ENCODE measurements at regions not wholly inside any gene's neighbourhood (a gene's known extent, or its start where the extent isn't known, plus 50 kb on each side); places are given as distances from the start of the nearest gene placed in this dataset.

DNA sequence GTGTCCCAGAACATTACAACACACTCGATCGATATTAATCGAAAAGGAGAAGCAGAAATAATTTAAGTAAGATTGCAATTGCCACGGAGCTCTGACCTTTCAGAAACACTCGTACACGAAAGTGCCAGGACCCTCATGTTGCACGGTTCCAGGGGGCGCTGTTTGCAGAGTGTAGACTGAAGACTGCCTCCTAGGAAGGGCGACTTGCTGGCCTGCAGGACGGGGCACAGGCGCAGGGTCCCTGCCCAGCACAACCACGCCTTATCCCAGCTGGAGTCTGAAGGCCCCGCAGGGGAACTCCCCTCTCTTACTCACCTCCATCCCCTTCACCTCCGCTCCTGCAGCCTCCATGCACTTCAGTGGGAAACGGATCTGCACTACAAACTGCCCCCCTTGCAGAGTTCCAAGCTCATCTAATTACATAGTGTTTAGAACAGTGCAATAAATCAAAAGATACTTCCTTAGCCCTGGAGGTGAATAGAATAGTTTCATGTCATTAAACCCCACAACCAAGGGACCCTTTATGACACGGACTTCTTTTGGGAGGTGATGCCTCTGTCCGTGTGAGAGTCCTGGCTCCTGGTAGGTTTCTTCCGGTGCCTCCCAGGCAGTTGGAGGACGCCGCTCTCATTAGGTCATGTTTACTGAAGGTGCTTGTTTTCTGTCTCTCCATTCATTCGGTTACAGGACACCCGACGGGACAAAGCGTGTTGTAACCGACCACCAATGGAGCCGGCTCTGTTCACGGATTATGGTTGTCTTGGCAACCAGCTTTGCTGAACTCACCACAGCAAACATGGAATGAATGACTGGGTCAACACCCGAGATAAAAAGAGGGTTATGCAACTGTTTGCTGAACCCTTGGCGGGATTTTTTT is 262.2 kb downstream of the BAMBI start:
- Histone ChIP-seq H3K36me3 (ENCODE audit: control insufficient read depth in 4 of 4, insufficient read depth in 3 of 4, low read depth in 1 of 4, low read length in 3 of 4) (no peaks in the 10 kb centered on the region), H3K27ac (ENCODE audit: low read depth in 1 of 2, low read length in 2 of 2) (peak overlapping the region; percentile 70 to 72), H3K27me3 (ENCODE audit: control insufficient read depth in 4 of 4, insufficient read depth in 4 of 4, low read length in 3 of 4) (no peaks in the 10 kb centered on the region), H3K4me1 (ENCODE audit: control insufficient read depth in 4 of 4, insufficient read depth in 4 of 4, low read length in 3 of 4) (peaks cover 8 to 16% (median 9%) of the 10 kb centered on the region in 4 donors), H3K9me3 (ENCODE audit: control insufficient read depth in 4 of 4, low read length in 3 of 4) (no peaks in the 10 kb centered on the region), H3K4me3 (ENCODE audit: low read depth in 1 of 3, low read length in 3 of 3) (peak overlapping the region in 2 of 3 donors; percentile 33 to 36), H3K9ac (ENCODE audit: low read depth in 1 of 2, low read length in 2 of 2) (peak overlapping the region in 1 of 2 donors; percentile 8)
- TF ChIP-seq RXRA (IDR thresholded peaks at IDR 0.05) (peak; percentile 77 to 89), ATF3 (IDR thresholded peaks at IDR 0.05) (peak; percentile 68), GABPA (IDR thresholded peaks at IDR 0.05 in 1 of 2, conservative IDR thresholded peaks at IDR 0.05 in 1 of 2) (peak in 1 of 2 donors; percentile 57), SP1 (IDR thresholded peaks at IDR 0.05) (peak; percentile 79), TAF1 (conservative IDR thresholded peaks at IDR 0.05) (peak; percentile 19), FOXA2 (IDR thresholded peaks at IDR 0.05) (peak; percentile 92), RAD21 (IDR thresholded peaks at IDR 0.05) (peak; percentile 10 to 23), NR2F2 (IDR thresholded peaks at IDR 0.05) (peak; percentile 82), HNF4G (IDR thresholded peaks at IDR 0.05) (no peak), JUND (IDR thresholded peaks at IDR 0.05) (peak; percentile 80 to 92), YY1 (IDR thresholded peaks at IDR 0.05) (peak; percentile 83), EGR1 (IDR thresholded peaks at IDR 0.05; ENCODE audit: low read depth in 2 of 2) (peak in 1 of 2 donors; percentile 84), HNF4A (conservative IDR thresholded peaks at IDR 0.05) (peak in 1 of 2 donors; percentile 70), FOXA1 (IDR thresholded peaks at IDR 0.05) (peak; percentile 96), CTCF (IDR thresholded peaks at IDR 0.05; ENCODE audit: low read depth, low read length, missing input control) (no peak)
- TF ChIP-seq, protein P1, sequence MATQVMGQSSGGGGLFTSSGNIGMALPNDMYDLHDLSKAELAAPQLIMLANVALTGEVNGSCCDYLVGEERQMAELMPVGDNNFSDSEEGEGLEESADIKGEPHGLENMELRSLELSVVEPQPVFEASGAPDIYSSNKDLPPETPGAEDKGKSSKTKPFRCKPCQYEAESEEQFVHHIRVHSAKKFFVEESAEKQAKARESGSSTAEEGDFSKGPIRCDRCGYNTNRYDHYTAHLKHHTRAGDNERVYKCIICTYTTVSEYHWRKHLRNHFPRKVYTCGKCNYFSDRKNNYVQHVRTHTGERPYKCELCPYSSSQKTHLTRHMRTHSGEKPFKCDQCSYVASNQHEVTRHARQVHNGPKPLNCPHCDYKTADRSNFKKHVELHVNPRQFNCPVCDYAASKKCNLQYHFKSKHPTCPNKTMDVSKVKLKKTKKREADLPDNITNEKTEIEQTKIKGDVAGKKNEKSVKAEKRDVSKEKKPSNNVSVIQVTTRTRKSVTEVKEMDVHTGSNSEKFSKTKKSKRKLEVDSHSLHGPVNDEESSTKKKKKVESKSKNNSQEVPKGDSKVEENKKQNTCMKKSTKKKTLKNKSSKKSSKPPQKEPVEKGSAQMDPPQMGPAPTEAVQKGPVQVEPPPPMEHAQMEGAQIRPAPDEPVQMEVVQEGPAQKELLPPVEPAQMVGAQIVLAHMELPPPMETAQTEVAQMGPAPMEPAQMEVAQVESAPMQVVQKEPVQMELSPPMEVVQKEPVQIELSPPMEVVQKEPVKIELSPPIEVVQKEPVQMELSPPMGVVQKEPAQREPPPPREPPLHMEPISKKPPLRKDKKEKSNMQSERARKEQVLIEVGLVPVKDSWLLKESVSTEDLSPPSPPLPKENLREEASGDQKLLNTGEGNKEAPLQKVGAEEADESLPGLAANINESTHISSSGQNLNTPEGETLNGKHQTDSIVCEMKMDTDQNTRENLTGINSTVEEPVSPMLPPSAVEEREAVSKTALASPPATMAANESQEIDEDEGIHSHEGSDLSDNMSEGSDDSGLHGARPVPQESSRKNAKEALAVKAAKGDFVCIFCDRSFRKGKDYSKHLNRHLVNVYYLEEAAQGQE (IDR thresholded peaks at IDR 0.05): peak; percentile 79
- TF ChIP-seq, protein P2, sequence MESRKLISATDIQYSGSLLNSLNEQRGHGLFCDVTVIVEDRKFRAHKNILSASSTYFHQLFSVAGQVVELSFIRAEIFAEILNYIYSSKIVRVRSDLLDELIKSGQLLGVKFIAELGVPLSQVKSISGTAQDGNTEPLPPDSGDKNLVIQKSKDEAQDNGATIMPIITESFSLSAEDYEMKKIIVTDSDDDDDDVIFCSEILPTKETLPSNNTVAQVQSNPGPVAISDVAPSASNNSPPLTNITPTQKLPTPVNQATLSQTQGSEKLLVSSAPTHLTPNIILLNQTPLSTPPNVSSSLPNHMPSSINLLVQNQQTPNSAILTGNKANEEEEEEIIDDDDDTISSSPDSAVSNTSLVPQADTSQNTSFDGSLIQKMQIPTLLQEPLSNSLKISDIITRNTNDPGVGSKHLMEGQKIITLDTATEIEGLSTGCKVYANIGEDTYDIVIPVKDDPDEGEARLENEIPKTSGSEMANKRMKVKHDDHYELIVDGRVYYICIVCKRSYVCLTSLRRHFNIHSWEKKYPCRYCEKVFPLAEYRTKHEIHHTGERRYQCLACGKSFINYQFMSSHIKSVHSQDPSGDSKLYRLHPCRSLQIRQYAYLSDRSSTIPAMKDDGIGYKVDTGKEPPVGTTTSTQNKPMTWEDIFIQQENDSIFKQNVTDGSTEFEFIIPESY (IDR thresholded peaks at IDR 0.05): peak; percentile 82
- TF ChIP-seq, protein P3, sequence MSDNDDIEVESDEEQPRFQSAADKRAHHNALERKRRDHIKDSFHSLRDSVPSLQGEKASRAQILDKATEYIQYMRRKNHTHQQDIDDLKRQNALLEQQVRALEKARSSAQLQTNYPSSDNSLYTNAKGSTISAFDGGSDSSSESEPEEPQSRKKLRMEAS (IDR thresholded peaks at IDR 0.05): peak; percentile 74
- 16% methylated on average over 29 of the region's 29 CpGs for WGBS
- DNase-seq (ENCODE audit: low spot score): peak; percentile 66
